ENCODE measurements at regions not wholly inside any gene's neighbourhood (a gene's known extent, or its start where the extent isn't known, plus 50 kb on each side); places are given as distances from the start of the nearest gene placed in this dataset.

DNA sequence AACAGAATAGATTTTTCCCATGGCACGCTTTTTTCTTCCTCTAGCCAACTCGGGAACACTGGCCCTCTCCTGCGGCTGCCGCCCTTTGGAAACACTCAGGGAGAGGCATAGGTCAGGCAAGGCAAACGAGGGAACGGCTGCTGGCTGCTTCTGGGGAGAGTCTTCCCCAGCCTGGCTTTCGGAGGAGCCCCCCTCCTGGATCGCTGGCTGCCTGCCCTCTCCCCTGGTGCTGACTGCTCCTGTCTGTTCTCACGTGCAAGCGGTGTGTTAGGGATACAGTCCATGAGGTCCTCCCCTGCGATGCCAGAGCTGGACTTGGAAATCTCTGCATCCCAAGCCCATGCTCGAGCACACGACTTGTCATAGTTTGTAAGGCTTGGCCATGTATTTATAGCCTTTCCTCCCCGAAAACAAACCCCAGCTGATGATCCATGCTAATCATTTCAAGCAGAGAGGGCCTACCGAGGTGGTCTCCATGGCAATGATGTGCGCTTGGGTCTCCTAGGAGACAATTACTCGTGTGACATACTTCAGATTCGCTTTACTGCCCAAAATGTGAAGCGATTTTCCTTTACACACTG, 315.6 kb upstream of the ATP10A start:
- TF ChIP-seq ZBTB1 (tag by site-specific recombination; IDR thresholded peaks at IDR 0.05) (no peak), ZNF138 (tag by site-specific recombination; IDR thresholded peaks at IDR 0.05; ENCODE audit: borderline replicate concordance) (no peak), ZNF292 (tag by site-specific recombination; IDR thresholded peaks at IDR 0.05; ENCODE audit: borderline replicate concordance, low read depth) (no peak), ZNF274 (IDR thresholded peaks at IDR 0.05; ENCODE audit: low read length) (no peak), ZNF274 (tag by site-specific recombination; IDR thresholded peaks at IDR 0.05; ENCODE audit: borderline replicate concordance) (no peak), ZNF768 (tag by site-specific recombination; IDR thresholded peaks at IDR 0.05) (no peak), ZNF501 (tag by site-specific recombination; IDR thresholded peaks at IDR 0.05) (no peak), ZNF433 (tag by site-specific recombination; IDR thresholded peaks at IDR 0.05; ENCODE audit: low read depth) (no peak), ZNF558 (tag by site-specific recombination; IDR thresholded peaks at IDR 0.05) (no peak)
- TF ChIP-seq, protein P1, sequence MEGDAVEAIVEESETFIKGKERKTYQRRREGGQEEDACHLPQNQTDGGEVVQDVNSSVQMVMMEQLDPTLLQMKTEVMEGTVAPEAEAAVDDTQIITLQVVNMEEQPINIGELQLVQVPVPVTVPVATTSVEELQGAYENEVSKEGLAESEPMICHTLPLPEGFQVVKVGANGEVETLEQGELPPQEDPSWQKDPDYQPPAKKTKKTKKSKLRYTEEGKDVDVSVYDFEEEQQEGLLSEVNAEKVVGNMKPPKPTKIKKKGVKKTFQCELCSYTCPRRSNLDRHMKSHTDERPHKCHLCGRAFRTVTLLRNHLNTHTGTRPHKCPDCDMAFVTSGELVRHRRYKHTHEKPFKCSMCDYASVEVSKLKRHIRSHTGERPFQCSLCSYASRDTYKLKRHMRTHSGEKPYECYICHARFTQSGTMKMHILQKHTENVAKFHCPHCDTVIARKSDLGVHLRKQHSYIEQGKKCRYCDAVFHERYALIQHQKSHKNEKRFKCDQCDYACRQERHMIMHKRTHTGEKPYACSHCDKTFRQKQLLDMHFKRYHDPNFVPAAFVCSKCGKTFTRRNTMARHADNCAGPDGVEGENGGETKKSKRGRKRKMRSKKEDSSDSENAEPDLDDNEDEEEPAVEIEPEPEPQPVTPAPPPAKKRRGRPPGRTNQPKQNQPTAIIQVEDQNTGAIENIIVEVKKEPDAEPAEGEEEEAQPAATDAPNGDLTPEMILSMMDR (tag by site-specific recombination; IDR thresholded peaks at IDR 0.05), result no peak
- TF ChIP-seq, protein P2, sequence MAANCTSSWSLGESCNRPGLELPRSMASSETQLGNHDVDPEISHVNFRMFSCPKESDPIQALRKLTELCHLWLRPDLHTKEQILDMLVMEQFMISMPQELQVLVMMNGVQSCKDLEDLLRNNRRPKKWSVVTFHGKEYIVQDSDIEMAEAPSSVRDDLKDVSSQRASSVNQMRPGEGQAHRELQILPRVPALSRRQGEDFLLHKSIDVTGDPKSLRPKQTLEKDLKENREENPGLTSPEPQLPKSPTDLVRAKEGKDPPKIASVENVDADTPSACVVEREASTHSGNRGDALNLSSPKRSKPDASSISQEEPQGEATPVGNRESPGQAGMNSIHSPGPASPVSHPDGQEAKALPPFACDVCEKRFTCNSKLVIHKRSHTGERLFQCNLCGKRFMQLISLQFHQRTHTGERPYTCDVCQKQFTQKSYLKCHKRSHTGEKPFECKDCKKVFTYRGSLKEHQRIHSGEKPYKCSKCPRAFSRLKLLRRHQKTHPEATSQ (tag by site-specific recombination; IDR thresholded peaks at IDR 0.05), result no peak
- TF ChIP-seq, protein P3, sequence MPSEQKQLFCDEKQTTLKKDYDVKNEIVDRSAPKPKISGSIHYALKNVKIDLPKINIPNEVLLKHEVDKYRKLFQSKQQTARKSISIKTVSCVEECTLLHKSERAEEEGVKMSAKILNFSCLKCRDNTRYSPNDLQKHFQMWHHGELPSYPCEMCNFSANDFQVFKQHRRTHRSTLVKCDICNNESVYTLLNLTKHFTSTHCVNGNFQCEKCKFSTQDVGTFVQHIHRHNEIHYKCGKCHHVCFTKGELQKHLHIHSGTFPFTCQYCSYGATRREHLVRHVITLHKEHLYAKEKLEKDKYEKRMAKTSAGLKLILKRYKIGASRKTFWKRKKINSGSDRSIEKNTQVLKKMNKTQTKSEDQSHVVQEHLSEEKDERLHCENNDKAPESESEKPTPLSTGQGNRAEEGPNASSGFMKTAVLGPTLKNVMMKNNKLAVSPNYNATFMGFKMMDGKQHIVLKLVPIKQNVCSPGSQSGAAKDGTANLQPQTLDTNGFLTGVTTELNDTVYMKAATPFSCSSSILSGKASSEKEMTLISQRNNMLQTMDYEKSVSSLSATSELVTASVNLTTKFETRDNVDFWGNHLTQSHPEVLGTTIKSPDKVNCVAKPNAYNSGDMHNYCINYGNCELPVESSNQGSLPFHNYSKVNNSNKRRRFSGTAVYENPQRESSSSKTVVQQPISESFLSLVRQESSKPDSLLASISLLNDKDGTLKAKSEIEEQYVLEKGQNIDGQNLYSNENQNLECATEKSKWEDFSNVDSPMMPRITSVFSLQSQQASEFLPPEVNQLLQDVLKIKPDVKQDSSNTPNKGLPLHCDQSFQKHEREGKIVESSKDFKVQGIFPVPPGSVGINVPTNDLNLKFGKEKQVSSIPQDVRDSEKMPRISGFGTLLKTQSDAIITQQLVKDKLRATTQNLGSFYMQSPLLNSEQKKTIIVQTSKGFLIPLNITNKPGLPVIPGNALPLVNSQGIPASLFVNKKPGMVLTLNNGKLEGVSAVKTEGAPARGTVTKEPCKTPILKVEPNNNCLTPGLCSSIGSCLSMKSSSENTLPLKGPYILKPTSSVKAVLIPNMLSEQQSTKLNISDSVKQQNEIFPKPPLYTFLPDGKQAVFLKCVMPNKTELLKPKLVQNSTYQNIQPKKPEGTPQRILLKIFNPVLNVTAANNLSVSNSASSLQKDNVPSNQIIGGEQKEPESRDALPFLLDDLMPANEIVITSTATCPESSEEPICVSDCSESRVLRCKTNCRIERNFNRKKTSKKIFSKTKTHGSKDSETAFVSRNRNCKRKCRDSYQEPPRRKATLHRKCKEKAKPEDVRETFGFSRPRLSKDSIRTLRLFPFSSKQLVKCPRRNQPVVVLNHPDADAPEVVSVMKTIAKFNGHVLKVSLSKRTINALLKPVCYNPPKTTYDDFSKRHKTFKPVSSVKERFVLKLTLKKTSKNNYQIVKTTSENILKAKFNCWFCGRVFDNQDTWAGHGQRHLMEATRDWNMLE (tag by site-specific recombination; conservative IDR thresholded peaks at IDR 0.05; ENCODE audit: low read depth), result no peak
- TF ChIP-seq, protein P4, sequence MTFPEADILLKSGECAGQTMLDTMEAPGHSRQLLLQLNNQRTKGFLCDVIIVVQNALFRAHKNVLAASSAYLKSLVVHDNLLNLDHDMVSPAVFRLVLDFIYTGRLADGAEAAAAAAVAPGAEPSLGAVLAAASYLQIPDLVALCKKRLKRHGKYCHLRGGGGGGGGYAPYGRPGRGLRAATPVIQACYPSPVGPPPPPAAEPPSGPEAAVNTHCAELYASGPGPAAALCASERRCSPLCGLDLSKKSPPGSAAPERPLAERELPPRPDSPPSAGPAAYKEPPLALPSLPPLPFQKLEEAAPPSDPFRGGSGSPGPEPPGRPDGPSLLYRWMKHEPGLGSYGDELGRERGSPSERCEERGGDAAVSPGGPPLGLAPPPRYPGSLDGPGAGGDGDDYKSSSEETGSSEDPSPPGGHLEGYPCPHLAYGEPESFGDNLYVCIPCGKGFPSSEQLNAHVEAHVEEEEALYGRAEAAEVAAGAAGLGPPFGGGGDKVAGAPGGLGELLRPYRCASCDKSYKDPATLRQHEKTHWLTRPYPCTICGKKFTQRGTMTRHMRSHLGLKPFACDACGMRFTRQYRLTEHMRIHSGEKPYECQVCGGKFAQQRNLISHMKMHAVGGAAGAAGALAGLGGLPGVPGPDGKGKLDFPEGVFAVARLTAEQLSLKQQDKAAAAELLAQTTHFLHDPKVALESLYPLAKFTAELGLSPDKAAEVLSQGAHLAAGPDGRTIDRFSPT (tag by site-specific recombination; IDR thresholded peaks at IDR 0.05), result no peak

Data from HEK293 (cell line).